Naive B cell (primary cell): ENCODE measurements at regions not wholly inside any gene's neighbourhood (a gene's known extent, or its start where the extent isn't known, plus 50 kb on each side); places are given as distances from the start of the nearest gene placed in this dataset.
"Not testable (repeated sequence)": the region's sequence is repeated elsewhere in the genome, so short reads cannot be mapped to it uniquely, and the experiment has no call there.

ENCODE experiments used
- ATAC-seq, 2 donors: fragments of 150-1000 bp; cut with Tn5 transposase; 2 replicates each; pipeline ENCODE4 v1.10.0; 2021; ENCODE audit warnings: low read depth in 2 of 2, mild to moderate bottlenecking in 2 of 2, moderate library complexity in 2 of 2
- DNase-seq: peaks from one replicate; pipeline ENCODE4 v3.0.0; 2022
- H3K27ac Mint-ChIP-seq, 6 donors: one replicate each; pipeline ENCODE4 v1.8.0; 2020 to 2022; ENCODE audit warnings: mild to moderate bottlenecking in 6 of 6, mixed read lengths in 6 of 6, moderate library complexity in 5 of 6, inconsistent platforms in 2 of 6
- H3K27me3 Mint-ChIP-seq, 3 donors: one replicate each; pipeline ENCODE4 v1.8.0; 2021 to 2022; ENCODE audit warnings: mixed read lengths in 3 of 3, mild to moderate bottlenecking in 1 of 3
- H3K36me3 Mint-ChIP-seq, 2 donors: one replicate each; pipeline ENCODE4 v1.8.0; 2020 to 2022; ENCODE audit warnings: mixed read lengths in 2 of 2, inconsistent platforms in 1 of 2, mild to moderate bottlenecking in 1 of 2
- H3K4me1 Mint-ChIP-seq, 3 donors: one replicate each; pipeline ENCODE4 v1.8.0; 2020 to 2022; ENCODE audit warnings: mixed read lengths in 3 of 3, inconsistent platforms in 1 of 3, mild to moderate bottlenecking in 1 of 3, moderate library complexity in 1 of 3
- H3K4me3 Mint-ChIP-seq, 8 donors: one replicate each; pipeline ENCODE4 v1.8.0; 2020 to 2022; ENCODE audit warnings: mild to moderate bottlenecking in 8 of 8, mixed read lengths in 8 of 8, moderate library complexity in 8 of 8, inconsistent platforms in 2 of 8
- H3K9me3 Mint-ChIP-seq, 7 donors: one replicate each; pipeline ENCODE4 v1.8.0; 2020 to 2022; ENCODE audit warnings: mixed read lengths in 7 of 7, mild to moderate bottlenecking in 5 of 7, inconsistent platforms in 2 of 7, moderate library complexity in 1 of 7

GRCh38 chr15:79777916-79778315, 118.9 kb downstream of the MTHFS start:
- ATAC-seq: no peak
- no peak for DNase-seq
- peaks cover 22 to 30% (median 23%) of the 10 kb centered on the region in 3 donors for H3K27me3 Mint-ChIP-seq
- peaks cover 7 to 16% of the 10 kb centered on the region in 2 donors for H3K36me3 Mint-ChIP-seq
- no peak overlapping the region for H3K4me3 Mint-ChIP-seq
- no peaks in the 10 kb centered on the region for H3K4me1 Mint-ChIP-seq
- H3K27ac Mint-ChIP-seq: no peak overlapping the region
- H3K9me3 Mint-ChIP-seq: peaks cover 8 to 26% (median 16%) of the 10 kb centered on the region in 7 donors

GRCh38 chr15:79778378-79778990, 118.3 kb downstream of the MTHFS start:
- Mint-ChIP-seq H3K27me3 (peaks cover 21 to 36% (median 28%) of the 10 kb centered on the region in 3 donors), H3K4me1 (no peaks in the 10 kb centered on the region), H3K36me3 (peaks cover 7 to 22% of the 10 kb centered on the region in 2 donors), H3K4me3 (no peak overlapping the region), H3K27ac (no peak overlapping the region), H3K9me3 (peaks cover 13 to 32% (median 20%) of the 10 kb centered on the region in 7 donors)
- ATAC-seq: no peak
- no peak for DNase-seq

- no peak overlapping the region for H3K27ac Mint-ChIP-seq
- no peak overlapping the region for H3K4me3 Mint-ChIP-seq
- H3K9me3 Mint-ChIP-seq: peaks cover 13 to 41% (median 25%) of the 10 kb centered on the region in 7 donors
- H3K36me3 Mint-ChIP-seq: peaks cover 7 to 27% of the 10 kb centered on the region in 2 donors
- H3K27me3 Mint-ChIP-seq: peaks cover 23 to 43% (median 35%) of the 10 kb centered on the region in 3 donors
- ATAC-seq (no peak), DNase-seq (no peak)
- H3K4me1 Mint-ChIP-seq: no peaks in the 10 kb centered on the region
These were observed 117.1 kb downstream of the MTHFS start for GRCh38 chr15:79779746-79780145.

- H3K9me3 Mint-ChIP-seq: peaks cover 13 to 53% (median 29%) of the 10 kb centered on the region in 7 donors
- H3K27ac Mint-ChIP-seq, H3K4me3 Mint-ChIP-seq, ATAC-seq, H3K4me1 Mint-ChIP-seq, DNase-seq: not testable (repeated sequence)
- H3K36me3 Mint-ChIP-seq: peaks cover 7 to 27% of the 10 kb centered on the region in 2 donors
- peaks cover 9 to 38% (median 31%) of the 10 kb centered on the region in 3 donors for H3K27me3 Mint-ChIP-seq
These were observed 114.5 kb downstream of the MTHFS start for GRCh38 chr15:79782307-79782706.
